ENCODE measurements at regions not wholly inside any gene's neighbourhood (a gene's known extent, or its start where the extent isn't known, plus 50 kb on each side); places are given as distances from the start of the nearest gene placed in this dataset.

- no peak for DNase-seq
Measured at GRCh38 chr4:22911285-22911684, 218.5 kb downstream of the GBA3 start.

GRCh38 chr4:22910200-22910599 is 217.5 kb downstream of the GBA3 start:
- no peak for DNase-seq

GRCh38 chr4:22906045-22906444 is 213.3 kb downstream of the GBA3 start:
- no peak for DNase-seq

GRCh38 chr4:22903913-22904312 is 211.2 kb downstream of the GBA3 start:
- DNase-seq = no peak

- no peak for DNase-seq
Measured at GRCh38 chr4:22901631-22902030, 208.9 kb downstream of the GBA3 start.

GRCh38 chr4:22900876-22901275 is 208.1 kb downstream of the GBA3 start:
- no peak for DNase-seq

GRCh38 chr4:22897520-22898108 is 204.9 kb downstream of the GBA3 start:
- peak; percentile 10 for DNase-seq

GRCh38 chr4:22895482-22895881 is 202.7 kb downstream of the GBA3 start:
- no peak for DNase-seq

GRCh38 chr4:22884157-22884556 is 191.4 kb downstream of the GBA3 start:
- no peak for DNase-seq

- no peak for DNase-seq
Measured at GRCh38 chr4:22881411-22881810, 188.7 kb downstream of the GBA3 start.

- DNase-seq = no peak
Measured at GRCh38 chr4:22877486-22878052, 184.8 kb downstream of the GBA3 start.

GRCh38 chr4:22876270-22876669 is 183.5 kb downstream of the GBA3 start:
- DNase-seq = no peak

- no peak for DNase-seq
Measured at GRCh38 chr4:22875587-22876257, 183.0 kb downstream of the GBA3 start.

GRCh38 chr4:22874334-22874912 is 181.7 kb downstream of the GBA3 start:
- DNase-seq = no peak

GRCh38 chr4:22873899-22874298 is 181.2 kb downstream of the GBA3 start:
- DNase-seq = no peak

- no peak for DNase-seq
Measured at GRCh38 chr4:22870847-22871449, 178.2 kb downstream of the GBA3 start.

GRCh38 chr4:22869235-22869634 is 176.5 kb downstream of the GBA3 start:
- DNase-seq = no peak

Measured in CD4-positive, alpha-beta T cell treated with Interleukin-21 for 1 hour (primary cell).